ENCODE measurements at regions not wholly inside any gene's neighbourhood (a gene's known extent, or its start where the extent isn't known, plus 50 kb on each side); places are given as distances from the start of the nearest gene placed in this dataset.
A peak's percentile ranks its signal among the peaks of the same experiment; 100 is the strongest.

GRCh38 chr5:173720953-173721600 is 104.6 kb upstream of the BOD1 start:
- peak in 1 of 2 experiments; percentile 36 for DNase-seq

GRCh38 chr5:173721601-173722232 is 105.3 kb upstream of the BOD1 start:
- DNase-seq = no peak

- DNase-seq = no peak
Measured at GRCh38 chr5:173726846-173727557, 110.6 kb upstream of the BOD1 start.

- DNase-seq = no peak
Measured at GRCh38 chr5:173727839-173728778, 111.7 kb upstream of the BOD1 start.

- DNase-seq = peak in 1 of 2 experiments; percentile 7
Measured at GRCh38 chr5:173729079-173729765, 112.8 kb upstream of the BOD1 start.

- DNase-seq = no peak
Measured at GRCh38 chr5:173730632-173731298, 114.3 kb upstream of the BOD1 start.

GRCh38 chr5:173733021-173733420 is 116.6 kb upstream of the BOD1 start:
- DNase-seq = peak in 1 of 2 experiments; percentile 30

- no peak for DNase-seq
Measured at GRCh38 chr5:173733425-173733824, 117.0 kb upstream of the BOD1 start.

GRCh38 chr5:173733831-173734501 is 117.5 kb upstream of the BOD1 start:
- DNase-seq = no peak

- no peak for DNase-seq
Measured at GRCh38 chr5:173734716-173735115, 118.3 kb upstream of the BOD1 start.

- no peak for DNase-seq
Measured at GRCh38 chr5:173735184-173735583, 118.7 kb upstream of the BOD1 start.

- no peak for DNase-seq
Measured at GRCh38 chr5:173735691-173736090, 119.2 kb upstream of the BOD1 start.

GRCh38 chr5:173736374-173736773 is 119.9 kb upstream of the BOD1 start:
- DNase-seq = no peak

GRCh38 chr5:173736923-173737412 is 120.5 kb upstream of the BOD1 start:
- DNase-seq = no peak

GRCh38 chr5:173739741-173740140 is 123.3 kb upstream of the BOD1 start:
- no peak for DNase-seq

- DNase-seq = no peak
Measured at GRCh38 chr5:173740400-173740799, 124.0 kb upstream of the BOD1 start.

GRCh38 chr5:173741087-173741486 is 124.6 kb upstream of the BOD1 start:
- no peak for DNase-seq

GRCh38 chr5:173741729-173742431 is 125.4 kb upstream of the BOD1 start:
- DNase-seq = no peak

- no peak for DNase-seq
Measured at GRCh38 chr5:173742432-173742816, 126.0 kb upstream of the BOD1 start.

GRCh38 chr5:173743641-173744343 is 127.3 kb upstream of the BOD1 start:
- DNase-seq = no peak
